Fibroblast of lung (primary cell): ENCODE measurements at regions not wholly inside any gene's neighbourhood (a gene's known extent, or its start where the extent isn't known, plus 50 kb on each side); places are given as distances from the start of the nearest gene placed in this dataset.
"Not testable (repeated sequence)": the region's sequence is repeated elsewhere in the genome, so short reads cannot be mapped to it uniquely, and the experiment has no call there.

ENCODE experiments used
- DNase-seq, 2 donors: peaks; one replicate each; pipeline versions ENCODE4 v3.0.0 to v3.0.0-alpha.2; 2010; ENCODE audit warnings: low read depth in 2 of 2
- H2AFZ ChIP-seq: 2 replicates; pipeline ENCODE4 v1.5.1; 2012; ENCODE audit warnings: low read length, control low read depth, inconsistent platforms
- H3K27ac ChIP-seq: 2 replicates; pipeline ENCODE4 v1.5.1; 2011; ENCODE audit warnings: low read length, control low read depth; ENCODE audit not compliant: insufficient read depth
- H3K27me3 ChIP-seq: 2 replicates; pipeline ENCODE4 v1.5.1; 2011; ENCODE audit warnings: mild to moderate bottlenecking, low read length; ENCODE audit not compliant: control insufficient read depth, insufficient read depth
- H3K36me3 ChIP-seq: 2 replicates; pipeline ENCODE4 v1.5.1; 2011; ENCODE audit warnings: low read length; ENCODE audit not compliant: control insufficient read depth, insufficient read depth
- H3K4me1 ChIP-seq: 2 replicates; pipeline ENCODE4 v1.5.1; 2011; ENCODE audit warnings: low read length; ENCODE audit not compliant: control insufficient read depth, insufficient read depth; ENCODE audit errors: extremely low read depth
- H3K4me2 ChIP-seq: 2 replicates; pipeline ENCODE4 v1.5.1; 2011; ENCODE audit warnings: low read length, control low read depth; ENCODE audit not compliant: insufficient read depth; ENCODE audit errors: extremely low read depth
- H3K4me3 ChIP-seq, 4 experiments: fragments of 200-600 bp in 1 of 4; sonication (generic) in 1 of 4; replicated peaks in 1 of 4; 2 replicates each; pipeline ENCODE4 v1.5.1; 2011 to 2016; ENCODE audit warnings: low read length in 4 of 4, low read depth in 3 of 4, mild to moderate bottlenecking in 3 of 4, control low read depth in 2 of 4, inconsistent platforms in 1 of 4, mixed read lengths in 1 of 4; ENCODE audit not compliant: insufficient read depth in 1 of 4; ENCODE audit errors: control extremely low read depth in 1 of 4
- H3K79me2 ChIP-seq: 2 replicates; pipeline ENCODE4 v1.5.1; 2012; ENCODE audit warnings: mild to moderate bottlenecking, low read length, inconsistent platforms; ENCODE audit not compliant: control insufficient read depth, insufficient read depth
- H3K9ac ChIP-seq: 2 replicates; pipeline ENCODE4 v1.5.1; 2011; ENCODE audit warnings: mild to moderate bottlenecking, low read length, control low read depth; ENCODE audit not compliant: insufficient read depth
- H3K9me3 ChIP-seq: 2 replicates; pipeline ENCODE4 v1.5.1; 2012; ENCODE audit warnings: low read depth, low read length; ENCODE audit not compliant: control insufficient read depth, insufficient read depth
- H4K20me1 ChIP-seq: 2 replicates; pipeline ENCODE4 v1.5.1; 2011; ENCODE audit warnings: low read length; ENCODE audit not compliant: control insufficient read depth, insufficient read depth; ENCODE audit errors: extremely low read depth
- EZH2 ChIP-seq: IDR thresholded peaks from 2 replicates; pipeline ENCODE4 v1.5.1; 2012; ENCODE audit warnings: low read length, control low read depth, mild to moderate bottlenecking; ENCODE audit errors: missing control alignments
- TF ChIP-seq, protein P1 (sequence below), 2 donors: IDR thresholded peaks in 1 of 2; conservative IDR thresholded peaks in 1 of 2; 1 replicate in 1 of 2; 2 replicates in 1 of 2; pipeline ENCODE4 v1.5.1; 2011 to 2012; ENCODE audit warnings: low read length in 2 of 2, control low read depth in 1 of 2, inconsistent platforms in 1 of 2, low read depth in 1 of 2, mild to moderate bottlenecking in 1 of 2

GRCh38 chr1:29920316-29920715, 684.0 kb downstream of the PTPRU start:
- H3K27me3 ChIP-seq, result no peaks in the 10 kb centered on the region
- no peak overlapping the region for H3K4me2 ChIP-seq
- H3K27ac ChIP-seq, result no peak overlapping the region
- H3K36me3 ChIP-seq, result no peaks in the 10 kb centered on the region
- H4K20me1 ChIP-seq, result no peaks in the 10 kb centered on the region
- H3K9ac ChIP-seq, result no peak overlapping the region
- H3K9me3 ChIP-seq, result no peaks in the 10 kb centered on the region
- no peaks in the 10 kb centered on the region for H3K79me2 ChIP-seq
- no peak overlapping the region for H3K4me3 ChIP-seq
- no peaks in the 10 kb centered on the region for H3K4me1 ChIP-seq
- H2AFZ ChIP-seq, result no peak overlapping the region
- DNase-seq, result no peak
- TF ChIP-seq, protein P1, sequence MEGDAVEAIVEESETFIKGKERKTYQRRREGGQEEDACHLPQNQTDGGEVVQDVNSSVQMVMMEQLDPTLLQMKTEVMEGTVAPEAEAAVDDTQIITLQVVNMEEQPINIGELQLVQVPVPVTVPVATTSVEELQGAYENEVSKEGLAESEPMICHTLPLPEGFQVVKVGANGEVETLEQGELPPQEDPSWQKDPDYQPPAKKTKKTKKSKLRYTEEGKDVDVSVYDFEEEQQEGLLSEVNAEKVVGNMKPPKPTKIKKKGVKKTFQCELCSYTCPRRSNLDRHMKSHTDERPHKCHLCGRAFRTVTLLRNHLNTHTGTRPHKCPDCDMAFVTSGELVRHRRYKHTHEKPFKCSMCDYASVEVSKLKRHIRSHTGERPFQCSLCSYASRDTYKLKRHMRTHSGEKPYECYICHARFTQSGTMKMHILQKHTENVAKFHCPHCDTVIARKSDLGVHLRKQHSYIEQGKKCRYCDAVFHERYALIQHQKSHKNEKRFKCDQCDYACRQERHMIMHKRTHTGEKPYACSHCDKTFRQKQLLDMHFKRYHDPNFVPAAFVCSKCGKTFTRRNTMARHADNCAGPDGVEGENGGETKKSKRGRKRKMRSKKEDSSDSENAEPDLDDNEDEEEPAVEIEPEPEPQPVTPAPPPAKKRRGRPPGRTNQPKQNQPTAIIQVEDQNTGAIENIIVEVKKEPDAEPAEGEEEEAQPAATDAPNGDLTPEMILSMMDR (conservative IDR thresholded peaks at IDR 0.05 in 1 of 2, IDR thresholded peaks at IDR 0.05 in 1 of 2; ENCODE audit: low read depth in 1 of 2, low read length in 2 of 2), result no peak
- no peak for TF ChIP-seq EZH2

DNA sequence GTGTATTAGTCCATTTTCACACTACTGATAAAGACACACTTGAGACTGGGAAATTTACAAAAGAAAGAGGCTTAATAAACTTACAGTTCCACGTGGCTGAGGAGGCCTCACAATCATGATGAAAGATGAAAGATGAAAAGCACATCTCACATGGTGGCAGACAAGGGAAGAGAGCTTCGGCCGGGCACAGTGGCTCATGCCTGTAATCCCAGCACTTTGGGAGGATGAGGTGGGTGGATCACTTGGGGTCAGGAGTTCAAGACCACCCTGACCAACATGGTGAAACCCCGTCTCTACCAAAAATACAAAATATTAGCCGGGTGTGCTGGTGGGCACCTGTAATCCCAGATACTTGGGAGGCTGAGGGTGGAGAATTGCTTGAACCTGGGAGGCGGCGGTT, 682.7 kb downstream of the PTPRU start:
- H4K20me1 ChIP-seq, H3K9me3 ChIP-seq, H3K36me3 ChIP-seq: not testable (repeated sequence)

DNA sequence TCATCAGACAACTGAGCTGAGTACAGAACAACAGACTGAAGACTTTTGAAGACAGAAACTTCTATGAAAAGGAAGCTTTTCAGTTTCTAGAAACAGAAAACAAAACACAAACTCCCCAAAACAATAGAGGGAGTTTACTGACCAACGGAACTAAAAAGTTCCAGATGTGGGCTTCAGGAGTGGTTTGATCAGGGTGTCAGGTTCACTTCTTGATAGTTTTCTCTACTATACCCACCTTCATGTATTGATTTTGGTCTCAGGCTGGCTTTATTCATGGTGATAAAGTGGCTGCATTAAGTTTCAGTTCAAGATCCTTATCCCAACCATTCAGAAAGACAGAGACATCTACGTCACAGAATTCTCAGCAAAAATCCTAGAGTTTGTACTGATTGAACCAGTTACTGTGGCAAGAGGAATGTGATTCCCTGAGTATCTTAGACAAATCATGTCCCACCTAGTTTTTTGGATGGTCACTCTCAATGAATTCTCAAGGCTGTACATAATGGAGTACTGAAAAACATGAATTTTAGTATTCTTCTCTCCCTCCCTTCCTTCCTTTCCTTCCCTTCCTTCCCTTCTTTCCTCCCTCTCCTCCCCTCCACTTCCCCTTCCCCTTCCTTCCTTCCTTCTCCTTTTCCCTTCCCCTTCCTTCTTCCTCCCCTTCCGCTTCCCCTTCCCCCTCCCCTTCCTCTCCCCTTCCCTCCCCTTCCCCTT, 680.5 kb downstream of the PTPRU start:
- Histone ChIP-seq H3K4me3 (no peak overlapping the region), H3K27ac (no peak overlapping the region), H3K9ac (no peak overlapping the region), H3K4me1 (no peaks in the 10 kb centered on the region), H3K27me3 (no peaks in the 10 kb centered on the region), H4K20me1 (no peaks in the 10 kb centered on the region), H3K79me2 (no peaks in the 10 kb centered on the region), H3K9me3 (no peaks in the 10 kb centered on the region), H2AFZ (no peak overlapping the region), H3K36me3 (no peaks in the 10 kb centered on the region), H3K4me2 (no peak overlapping the region)
- TF ChIP-seq, protein P1 (conservative IDR thresholded peaks at IDR 0.05 in 1 of 2, IDR thresholded peaks at IDR 0.05 in 1 of 2; ENCODE audit: low read depth in 1 of 2, low read length in 2 of 2), result no peak
- no peak for TF ChIP-seq EZH2
- no peak for DNase-seq

More for the DNA sequence above, 682.7 kb downstream of the PTPRU start:
- not testable (repeated sequence) for H3K27ac ChIP-seq, H3K4me3 ChIP-seq, H3K4me2 ChIP-seq, H3K4me1 ChIP-seq, H2AFZ ChIP-seq, DNase-seq, H3K9ac ChIP-seq, H3K27me3 ChIP-seq, H3K79me2 ChIP-seq
